GM12878 (cell line): ENCODE measurements at regions not wholly inside any gene's neighbourhood (a gene's known extent, or its start where the extent isn't known, plus 50 kb on each side); places are given as distances from the start of the nearest gene placed in this dataset.

ENCODE experiments used
- ATAC-seq: fragments of 200-7000 bp; cut with Tn5 transposase; 3 replicates; pipeline ENCODE4 v1.9.1; 2020; ENCODE audit warnings: mild to moderate bottlenecking, moderate library complexity
- BruUV-seq: library from RNA; stranded (reverse); fragments of 400-500 nt; replicated peaks from 2 replicates; lab custom pipeline; 2021; lab: Mats Ljungman, UMichigan
- CTCF ChIA-PET: fragments of 300-600 bp; sonication (Branson Sonifier 250); formaldehyde crosslinking; extraction: SDS; loops from one replicate; lab custom pipeline; 2021; ENCODE audit warnings: inconsistent platforms; lab: Yijun Ruan, JAX
- POLR2A ChIA-PET: fragments of 350-600 bp; formaldehyde crosslinking; extraction: SDS; loops from one replicate; lab custom pipeline; 2021; ENCODE audit warnings: inconsistent platforms; lab: Charles Lee
- RAD21 ChIA-PET: fragments of 300-600 bp; sonication (Branson Sonifier 250); formaldehyde crosslinking; loops from one replicate; lab custom pipeline; 2023; ENCODE audit warnings: antibody characterized with exemption; ENCODE audit not compliant: unreplicated experiment; lab: Charles Lee
- SMC1A ChIA-PET: fragments of 300-600 bp; sonication (Branson Sonifier 250); formaldehyde crosslinking; loops from one replicate; lab custom pipeline; 2023; ENCODE audit not compliant: unreplicated experiment, uncharacterized antibody; lab: Charles Lee
- DNase-seq: peaks from one replicate; pipeline ENCODE4 v3.0.0-alpha.2; 2011; ENCODE audit warnings: low read depth, low spot score
- FAIRE-seq: peaks from 3 replicates; lab custom pipeline; 2011; peaks lifted over from hg19 to GRCh38; lab: Jason Lieb, UNC
- H2AFZ ChIP-seq: 2 replicates; pipeline ENCODE4 v1.6.0; 2011; ENCODE audit warnings: low read depth, low read length, control low read depth; ENCODE audit not compliant: control insufficient read depth
- H3K27ac ChIP-seq: 2 replicates; pipeline ENCODE4 v1.5.1; 2011; ENCODE audit warnings: control low read depth; ENCODE audit not compliant: control insufficient read depth, insufficient read depth
- H3K27me3 ChIP-seq, 2 experiments: replicated peaks in 1 of 2; 2 replicates each; pipeline versions ENCODE4 v1.6.0 to v1.6.1; 2011; ENCODE audit warnings: low read length in 1 of 2; ENCODE audit not compliant: control insufficient read depth in 2 of 2, insufficient read depth in 2 of 2
- H3K36me3 ChIP-seq, 2 experiments: 2 replicates each; pipeline ENCODE4 v1.5.1; 2011; ENCODE audit warnings: low read length in 1 of 2; ENCODE audit not compliant: control insufficient read depth in 2 of 2, insufficient read depth in 2 of 2
- H3K4me1 ChIP-seq: 2 replicates; pipeline ENCODE4 v1.6.1; 2011; ENCODE audit warnings: mild to moderate bottlenecking, low read length, moderate library complexity, mixed read lengths; ENCODE audit not compliant: control insufficient read depth, insufficient read depth
- H3K4me2 ChIP-seq: 2 replicates; pipeline ENCODE4 v1.6.0; 2011; ENCODE audit warnings: control low read depth; ENCODE audit not compliant: control insufficient read depth, insufficient read depth
- H3K4me3 ChIP-seq: fragments of 200-600 bp; sonication (generic); 2 replicates; pipeline ENCODE4 v1.5.1; 2016
- H3K79me2 ChIP-seq: 2 replicates; pipeline ENCODE4 v1.6.0; 2011; ENCODE audit warnings: low read length; ENCODE audit not compliant: control insufficient read depth, insufficient read depth
- H3K9ac ChIP-seq: 2 replicates; pipeline ENCODE4 v1.8.0; 2011; ENCODE audit warnings: low read length, control low read depth, mixed read lengths; ENCODE audit not compliant: control insufficient read depth, insufficient read depth
- H3K9me3 ChIP-seq: replicated peaks from 3 replicates; pipeline ENCODE4 v1.5.1; 2011; ENCODE audit warnings: mild to moderate bottlenecking, low read length; ENCODE audit not compliant: control insufficient read depth, insufficient read depth
- H4K20me1 ChIP-seq: 2 replicates; pipeline ENCODE4 v1.6.0; 2011; ENCODE audit not compliant: control insufficient read depth, insufficient read depth
- BCL3 ChIP-seq: IDR thresholded peaks from 2 replicates; pipeline ENCODE4 v1.6.1; 2011; ENCODE audit warnings: borderline replicate concordance, low read depth, mild to moderate bottlenecking, moderate library complexity, low read length; ENCODE audit not compliant: insufficient read depth, poor library complexity, severe bottlenecking
- CREM ChIP-seq: IDR thresholded peaks from 2 replicates; pipeline ENCODE4 v1.6.1; 2014; ENCODE audit warnings: antibody characterized with exemption, low read depth
- E2F4 ChIP-seq: IDR thresholded peaks from 2 replicates; pipeline ENCODE4 v1.6.1; 2012; ENCODE audit warnings: low read depth, low read length, improper control_type of control experiment
- EGR1 ChIP-seq, 2 experiments: IDR thresholded peaks; 1 replicate in 1 of 2; 2 replicates in 1 of 2; pipeline ENCODE4 v1.6.1; 2011 to 2012; ENCODE audit warnings: low read depth in 2 of 2, low read length in 2 of 2, borderline replicate concordance in 1 of 2, mild to moderate bottlenecking in 1 of 2, moderate library complexity in 1 of 2
- EZH2 ChIP-seq: IDR thresholded peaks from 2 replicates; pipeline ENCODE4 v1.6.1; 2012; ENCODE audit warnings: low read depth, mild to moderate bottlenecking, control low read depth, inconsistent platforms, low read length, borderline replicate concordance; ENCODE audit not compliant: control insufficient read depth
- IKZF1 ChIP-seq: fragments of 450-650 bp; conservative IDR thresholded peaks from 2 replicates; pipeline ENCODE4 v1.6.1; 2017; ENCODE audit warnings: antibody characterized with exemption, mild to moderate bottlenecking
- JUNB ChIP-seq: IDR thresholded peaks from 2 replicates; pipeline ENCODE4 v1.6.1; 2016; ENCODE audit warnings: antibody characterized with exemption, mild to moderate bottlenecking
- JUND ChIP-seq: IDR thresholded peaks from 2 replicates; pipeline ENCODE4 v1.6.1; 2012; ENCODE audit warnings: low read depth, mild to moderate bottlenecking, low read length, improper control_type of control experiment, moderate library complexity
- MEF2A ChIP-seq: IDR thresholded peaks from 2 replicates; pipeline ENCODE4 v1.6.1; 2011; ENCODE audit warnings: low read depth, mild to moderate bottlenecking, low read length, moderate library complexity; ENCODE audit not compliant: insufficient read depth
- MEF2B ChIP-seq: fragments of 450-650 bp; IDR thresholded peaks from 2 replicates; pipeline ENCODE4 v1.6.1; 2018; ENCODE audit warnings: mild to moderate bottlenecking, moderate library complexity; ENCODE audit not compliant: partially characterized antibody, poor library complexity, severe bottlenecking
- MTA2 ChIP-seq: fragments of 450-650 bp; IDR thresholded peaks from 2 replicates; pipeline ENCODE4 v1.6.1; 2016; ENCODE audit warnings: low read depth, mild to moderate bottlenecking, moderate library complexity
- MXI1 ChIP-seq: fragments of 150-350 bp; IDR thresholded peaks from 2 replicates; pipeline ENCODE4 v1.6.1; 2011; ENCODE audit warnings: low read depth, mild to moderate bottlenecking, inconsistent platforms, low read length, improper control_type of control experiment
- POLR2A ChIP-seq: IDR thresholded peaks from 2 replicates; pipeline ENCODE4 v1.6.1; 2011; ENCODE audit warnings: low read depth, mild to moderate bottlenecking, low read length
- RCOR1 ChIP-seq: conservative IDR thresholded peaks from 2 replicates; pipeline ENCODE4 v1.6.1; 2012; ENCODE audit warnings: low read depth, low read length, improper control_type of control experiment
- SMAD1 ChIP-seq: fragments of 450-650 bp; IDR thresholded peaks from 2 replicates; pipeline ENCODE4 v1.6.1; 2018; ENCODE audit warnings: mild to moderate bottlenecking, low read depth; ENCODE audit not compliant: partially characterized antibody
- SREBF2 ChIP-seq: IDR thresholded peaks from 2 replicates; pipeline ENCODE4 v1.6.1; 2012; ENCODE audit warnings: mild to moderate bottlenecking, low read length
- STAT1 ChIP-seq: fragments of 450-650 bp; conservative IDR thresholded peaks from 2 replicates; pipeline ENCODE4 v1.6.1; 2014; ENCODE audit warnings: antibody characterized with exemption, mild to moderate bottlenecking
- SUPT20H ChIP-seq: IDR thresholded peaks from 2 replicates; pipeline ENCODE4 v1.6.1; 2011; ENCODE audit warnings: low read depth, mild to moderate bottlenecking, low read length, moderate library complexity, borderline replicate concordance; ENCODE audit not compliant: control insufficient read depth
- ZNF274 ChIP-seq: IDR thresholded peaks from one replicate; pipeline ENCODE4 v1.8.0; 2011; ENCODE audit not compliant: insufficient read length, insufficient read depth
- WGBS: methylation state at CpG from one replicate; pipeline ENCODE4 v1.1.6; 2016; ENCODE audit warnings: low lambda C conversion rate; ENCODE audit not compliant: insufficient replicate concordance, insufficient coverage; ENCODE audit errors: missing lambda C conversion rate; 5-methylcytosine and 5-hydroxymethylcytosine counted together
- in situ Hi-C: fragments of 300-500 bp; cut with MboI; formaldehyde crosslinking; loops from 9 replicates; pipeline ENCODE4 v1.14.3; 2018; ENCODE audit warnings: mixed read lengths
- intact Hi-C: fragments of 100-400 bp; cut with micrococcal nuclease; formaldehyde crosslinking; loops from one replicate; pipeline ENCODE4 v1.14.2; 2022; ENCODE audit not compliant: unreplicated experiment
- TF ChIP-seq, protein P1 (sequence below): fragments of 450-650 bp; IDR thresholded peaks from 2 replicates; pipeline ENCODE4 v1.6.1; 2014; ENCODE audit warnings: mild to moderate bottlenecking

DNA sequence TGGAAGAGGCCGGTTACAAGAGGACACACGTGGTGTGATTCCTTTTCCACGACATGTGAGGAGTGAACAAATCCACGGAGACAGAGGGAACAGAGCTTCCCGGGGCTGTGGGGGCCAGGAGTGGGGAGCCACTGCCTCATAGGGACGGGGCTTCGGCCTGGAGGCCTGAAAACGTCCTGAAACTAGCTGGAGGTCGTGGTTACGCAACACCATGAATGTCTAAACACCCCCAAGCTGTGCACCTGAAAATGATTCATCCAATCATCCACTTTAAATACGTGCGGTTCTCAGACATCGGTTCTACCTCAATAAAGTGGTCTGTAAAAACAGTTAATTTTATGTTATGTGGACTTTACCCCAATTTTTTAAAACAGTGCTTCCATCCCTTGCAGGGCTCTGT lies 65.3 kb upstream of the PPP1R26 start:
- FAIRE-seq (no peak), DNase-seq (no peak)
- ChIA-PET SMC1A (no interaction called here), POLR2A (no interaction called here)
- intact Hi-C loops = loop anchor here (5.0 kb wide), 2 partner anchors 327 to 967 kb away; partner anchors contain the start of gene OLFM1
- BruUV-seq = no TSS peak
- Histone ChIP-seq H3K9me3 (no peaks in the 10 kb centered on the region), H3K36me3 (no peaks in the 10 kb centered on the region), H3K27me3 (no peaks in the 10 kb centered on the region; a peak in 2 of 4 replicates), H3K4me2 (no peak overlapping the region), H3K27ac (no peak overlapping the region)
- 45% methylated on average over 13 of the region's 13 CpGs for WGBS
- TF ChIP-seq ZNF274 = no peak
- no peak for TF ChIP-seq JUND
- TF ChIP-seq BCL3 = no peak
- no peak for TF ChIP-seq EZH2
- no peak for TF ChIP-seq IKZF1
- no peak for TF ChIP-seq RCOR1
- TF ChIP-seq POLR2A = no peak
- TF ChIP-seq CREM = no peak
- no peak for TF ChIP-seq EGR1 (IDR thresholded peaks at IDR 0.05; ENCODE audit: borderline replicate concordance in 1 of 2, low read depth in 2 of 2, low read length in 2 of 2)
- TF ChIP-seq SMAD1 = no peak
- TF ChIP-seq, protein P1, sequence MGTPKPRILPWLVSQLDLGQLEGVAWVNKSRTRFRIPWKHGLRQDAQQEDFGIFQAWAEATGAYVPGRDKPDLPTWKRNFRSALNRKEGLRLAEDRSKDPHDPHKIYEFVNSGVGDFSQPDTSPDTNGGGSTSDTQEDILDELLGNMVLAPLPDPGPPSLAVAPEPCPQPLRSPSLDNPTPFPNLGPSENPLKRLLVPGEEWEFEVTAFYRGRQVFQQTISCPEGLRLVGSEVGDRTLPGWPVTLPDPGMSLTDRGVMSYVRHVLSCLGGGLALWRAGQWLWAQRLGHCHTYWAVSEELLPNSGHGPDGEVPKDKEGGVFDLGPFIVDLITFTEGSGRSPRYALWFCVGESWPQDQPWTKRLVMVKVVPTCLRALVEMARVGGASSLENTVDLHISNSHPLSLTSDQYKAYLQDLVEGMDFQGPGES = no peak
- no peak for TF ChIP-seq MEF2A
- no peak for TF ChIP-seq MXI1
- TF ChIP-seq MTA2 = no peak
- no peak for TF ChIP-seq JUNB
- no peak for TF ChIP-seq STAT1
- no peak for TF ChIP-seq SREBF2
- no peak for TF ChIP-seq SUPT20H
- no peak for TF ChIP-seq MEF2B
- TF ChIP-seq E2F4 = no peak
- TF ChIP-seq, all 136 proteins: peak for 0
- ChIA-PET CTCF (no interaction called here), RAD21 (no interaction called here)
- H4K20me1 ChIP-seq = no peaks in the 10 kb centered on the region; the same call in 1 of the 2 replicates
- H3K79me2 ChIP-seq = no peaks in the 10 kb centered on the region
- H3K4me1 ChIP-seq = no peaks in the 10 kb centered on the region
- no peak overlapping the region for H3K4me3 ChIP-seq
- in situ Hi-C loops = loop anchor here (5.0 kb wide), 1 partner anchor 327 kb away; the partner anchor contains the start of gene OLFM1
- H3K9ac ChIP-seq = no peak overlapping the region
- H2AFZ ChIP-seq = no peak overlapping the region
- ATAC-seq = no peak
